Mesothelial cell of epicardium (in vitro differentiated cells): ENCODE measurements at regions not wholly inside any gene's neighbourhood (a gene's known extent, or its start where the extent isn't known, plus 50 kb on each side); places are given as distances from the start of the nearest gene placed in this dataset.

ENCODE experiments used
- DNase-seq, 2 experiments: peaks; one replicate each; pipeline ENCODE4 v3.0.0; 2021; ENCODE audit warnings: low spot score in 2 of 2; ENCODE audit not compliant: unreplicated experiment in 2 of 2
- H3K27ac Mint-ChIP-seq: 2 replicates; pipeline ENCODE4 v1.8.0; 2021; ENCODE audit warnings: mixed read lengths
- H3K27me3 Mint-ChIP-seq: 2 replicates; pipeline ENCODE4 v1.8.0; 2021; ENCODE audit warnings: low read depth, mixed read lengths
- H3K36me3 Mint-ChIP-seq: 2 replicates; pipeline ENCODE4 v1.8.0; 2021; ENCODE audit warnings: mixed read lengths
- H3K4me1 Mint-ChIP-seq: 2 replicates; pipeline ENCODE4 v1.8.0; 2021; ENCODE audit warnings: mixed read lengths
- H3K4me3 Mint-ChIP-seq: 2 replicates; pipeline ENCODE4 v1.8.0; 2021; ENCODE audit warnings: mild to moderate bottlenecking, moderate library complexity, mixed read lengths
- H3K9me3 Mint-ChIP-seq: 2 replicates; pipeline ENCODE4 v1.8.0; 2021; ENCODE audit warnings: mixed read lengths
- TF ChIP-seq, protein P1 (sequence below): fragments of 200-600 bp; sonication (generic); IDR thresholded peaks from one replicate; pipeline ENCODE4 v1.5.0; 2021; ENCODE audit warnings: antibody characterized with exemption; ENCODE audit not compliant: unreplicated experiment

DNA sequence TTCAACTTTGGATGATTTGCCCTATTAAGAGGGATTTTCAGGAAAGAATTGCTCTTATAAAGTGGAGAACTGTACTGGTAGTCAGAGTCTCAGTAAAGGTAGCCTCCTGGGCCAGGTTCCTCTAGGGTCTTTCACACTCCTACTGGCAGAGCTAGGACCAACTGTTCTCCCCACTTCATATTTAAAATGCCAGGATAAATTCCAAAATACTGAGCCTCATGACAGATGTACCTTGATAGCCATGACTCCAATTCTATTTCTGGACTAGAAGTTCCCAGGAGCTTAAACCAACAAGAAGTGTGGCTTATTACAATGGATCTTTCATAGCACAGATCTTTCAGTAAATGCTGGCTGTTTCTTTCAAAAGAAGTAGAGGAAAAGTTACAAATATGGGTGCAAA is 126.5 kb downstream of the C12orf75 start:
- Mint-ChIP-seq H3K4me1 (peaks cover 39% of the 10 kb centered on the region), H3K27me3 (no peaks in the 10 kb centered on the region), H3K4me3 (no peak overlapping the region), H3K9me3 (peaks cover 14% of the 10 kb centered on the region), H3K36me3 (no peaks in the 10 kb centered on the region), H3K27ac (no peak overlapping the region)
- DNase-seq, result no peak
- TF ChIP-seq, protein P1, sequence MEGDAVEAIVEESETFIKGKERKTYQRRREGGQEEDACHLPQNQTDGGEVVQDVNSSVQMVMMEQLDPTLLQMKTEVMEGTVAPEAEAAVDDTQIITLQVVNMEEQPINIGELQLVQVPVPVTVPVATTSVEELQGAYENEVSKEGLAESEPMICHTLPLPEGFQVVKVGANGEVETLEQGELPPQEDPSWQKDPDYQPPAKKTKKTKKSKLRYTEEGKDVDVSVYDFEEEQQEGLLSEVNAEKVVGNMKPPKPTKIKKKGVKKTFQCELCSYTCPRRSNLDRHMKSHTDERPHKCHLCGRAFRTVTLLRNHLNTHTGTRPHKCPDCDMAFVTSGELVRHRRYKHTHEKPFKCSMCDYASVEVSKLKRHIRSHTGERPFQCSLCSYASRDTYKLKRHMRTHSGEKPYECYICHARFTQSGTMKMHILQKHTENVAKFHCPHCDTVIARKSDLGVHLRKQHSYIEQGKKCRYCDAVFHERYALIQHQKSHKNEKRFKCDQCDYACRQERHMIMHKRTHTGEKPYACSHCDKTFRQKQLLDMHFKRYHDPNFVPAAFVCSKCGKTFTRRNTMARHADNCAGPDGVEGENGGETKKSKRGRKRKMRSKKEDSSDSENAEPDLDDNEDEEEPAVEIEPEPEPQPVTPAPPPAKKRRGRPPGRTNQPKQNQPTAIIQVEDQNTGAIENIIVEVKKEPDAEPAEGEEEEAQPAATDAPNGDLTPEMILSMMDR, result no peak

DNA sequence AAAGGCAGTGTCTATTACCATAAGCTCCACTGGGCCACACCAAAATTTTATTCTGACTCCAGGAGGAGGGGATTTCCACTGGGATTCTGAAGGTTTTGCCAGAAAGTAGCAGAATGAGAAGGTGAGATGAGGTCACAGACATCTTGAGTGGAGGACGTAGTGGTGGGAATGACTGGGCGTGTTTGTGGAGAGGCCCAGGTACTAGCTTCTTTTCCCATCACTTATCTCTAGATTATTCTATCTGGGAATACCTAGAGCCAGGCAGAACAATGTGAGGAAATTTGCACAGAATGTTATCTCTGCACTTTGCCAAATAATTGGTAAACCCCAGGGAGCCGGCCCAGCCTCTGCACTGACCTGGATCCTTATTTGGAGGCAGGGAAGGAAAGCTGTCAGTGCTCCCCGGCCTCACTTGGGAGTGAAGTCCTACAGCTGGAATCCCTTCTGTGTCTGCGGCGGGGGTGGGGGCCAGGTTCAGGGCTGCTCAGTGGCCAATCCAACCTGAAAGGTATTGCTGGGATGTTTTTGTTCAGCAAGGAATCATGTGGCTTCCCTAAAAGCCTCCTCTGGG is 129.4 kb downstream of the C12orf75 start:
- TF ChIP-seq, protein P1, result no peak
- H3K36me3 Mint-ChIP-seq, result no peaks in the 10 kb centered on the region
- H3K4me3 Mint-ChIP-seq, result no peak overlapping the region
- DNase-seq, result no peak
- H3K4me1 Mint-ChIP-seq, result peaks cover 40% of the 10 kb centered on the region
- H3K27ac Mint-ChIP-seq, result no peak overlapping the region
- H3K27me3 Mint-ChIP-seq, result no peaks in the 10 kb centered on the region
- H3K9me3 Mint-ChIP-seq, result peaks cover 14% of the 10 kb centered on the region

DNA sequence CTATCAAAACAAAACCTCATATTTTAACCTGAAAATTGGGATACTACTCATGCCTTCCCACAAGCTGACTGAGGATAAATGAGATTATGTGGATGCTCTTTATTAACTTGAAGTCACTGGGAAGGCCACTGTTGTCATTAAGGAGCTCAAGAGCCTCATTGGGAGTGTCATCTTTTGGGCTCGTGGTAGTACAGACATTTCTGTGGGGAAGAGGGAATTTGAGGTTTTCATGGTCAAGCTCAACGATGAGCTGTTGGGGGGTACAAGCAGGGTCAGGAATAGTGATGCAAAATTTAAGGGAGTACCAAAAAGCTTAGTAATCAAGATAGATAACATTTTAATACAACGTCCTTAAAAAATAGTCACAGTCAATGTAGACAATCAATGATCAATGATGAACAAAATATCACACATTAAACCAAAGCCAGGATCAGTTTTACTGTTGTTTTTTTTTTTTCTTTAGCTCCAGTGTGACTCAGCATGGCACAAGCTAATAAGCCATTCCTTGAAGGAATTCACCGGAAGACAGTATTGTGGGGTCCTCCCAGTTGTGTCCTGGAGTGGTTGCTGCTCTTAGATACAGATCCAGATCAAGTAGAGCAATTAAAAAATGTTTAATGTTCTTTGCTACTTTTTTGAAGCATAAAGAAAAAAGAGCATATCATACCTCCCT is 130.9 kb downstream of the C12orf75 start:
- Mint-ChIP-seq H3K36me3 (no peaks in the 10 kb centered on the region), H3K27me3 (no peaks in the 10 kb centered on the region), H3K4me3 (no peak overlapping the region), H3K27ac (no peak overlapping the region), H3K9me3 (peaks cover 14% of the 10 kb centered on the region), H3K4me1 (peaks cover 40% of the 10 kb centered on the region)
- TF ChIP-seq, protein P1, result no peak
- DNase-seq, result no peak

DNA sequence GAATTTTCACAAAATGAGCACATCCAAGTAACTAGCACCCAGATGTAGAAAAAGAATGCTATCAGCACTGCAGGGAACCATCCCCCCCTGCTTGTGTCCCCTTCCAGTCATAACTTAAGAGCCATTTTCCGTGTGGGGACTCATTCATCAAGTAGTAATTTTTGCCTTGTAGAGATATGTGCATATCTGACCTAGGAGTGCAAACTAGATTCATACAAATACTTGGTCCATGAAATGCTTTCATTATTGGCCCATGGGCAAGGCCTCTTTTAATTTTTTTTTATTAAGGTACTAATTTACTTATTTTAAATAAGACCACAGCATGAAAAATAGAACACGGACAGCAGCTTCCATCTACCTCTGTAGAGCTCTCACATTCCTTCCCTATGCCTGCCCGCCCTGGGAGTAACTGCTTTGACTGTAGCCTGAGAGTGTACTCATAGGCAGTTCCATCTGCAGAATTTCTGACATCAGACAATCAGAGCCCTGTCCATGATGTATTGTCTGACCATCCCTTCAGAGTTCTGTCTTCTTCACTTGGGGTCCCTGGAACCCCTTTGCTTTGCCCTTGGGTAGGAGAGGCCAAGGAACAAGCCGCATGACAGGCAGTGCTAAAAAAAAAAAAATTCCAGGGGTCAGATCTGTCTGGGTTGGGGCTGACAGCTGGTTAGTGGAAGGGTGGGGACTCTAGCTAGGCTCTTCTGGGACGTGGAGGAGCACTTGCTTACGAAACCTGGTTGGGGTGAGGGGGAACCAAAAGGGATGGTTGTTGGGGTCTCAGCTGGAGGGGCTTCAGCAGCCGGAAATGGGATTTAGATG is 131.7 kb downstream of the C12orf75 start:
- H3K9me3 Mint-ChIP-seq, result peaks cover 14% of the 10 kb centered on the region
- H3K36me3 Mint-ChIP-seq, result no peaks in the 10 kb centered on the region
- no peaks in the 10 kb centered on the region for H3K27me3 Mint-ChIP-seq
- no peak overlapping the region for H3K27ac Mint-ChIP-seq
- no peak overlapping the region for H3K4me3 Mint-ChIP-seq
- TF ChIP-seq, protein P1, result no peak
- no peak for DNase-seq
- peaks cover 46% of the 10 kb centered on the region for H3K4me1 Mint-ChIP-seq

DNA sequence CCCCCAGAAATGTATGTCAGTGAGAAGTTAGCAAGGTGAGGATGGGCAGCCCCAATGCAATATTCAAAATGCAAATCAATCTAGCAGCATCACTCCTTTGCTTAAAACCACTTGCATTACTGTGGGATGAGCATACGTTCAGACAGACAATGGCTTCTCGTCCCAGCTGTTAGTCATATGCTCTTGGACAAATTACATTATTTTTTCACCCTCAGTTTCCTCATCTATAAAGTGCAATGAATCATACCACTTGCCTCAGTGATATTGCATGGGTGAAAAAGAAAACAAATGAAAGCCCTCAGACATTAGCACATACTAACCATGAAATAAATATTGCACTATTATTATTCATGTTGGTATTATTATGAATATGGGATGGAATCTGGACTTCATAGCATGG is 132.3 kb downstream of the C12orf75 start:
- no peak overlapping the region for H3K4me3 Mint-ChIP-seq
- H3K27me3 Mint-ChIP-seq, result no peaks in the 10 kb centered on the region
- H3K9me3 Mint-ChIP-seq, result peaks cover 14% of the 10 kb centered on the region
- TF ChIP-seq, protein P1, result no peak
- peaks cover 53% of the 10 kb centered on the region for H3K4me1 Mint-ChIP-seq
- H3K36me3 Mint-ChIP-seq, result no peaks in the 10 kb centered on the region
- DNase-seq, result no peak
- H3K27ac Mint-ChIP-seq, result no peak overlapping the region
